ENCODE measurements at regions not wholly inside any gene's neighbourhood (a gene's known extent, or its start where the extent isn't known, plus 50 kb on each side); places are given as distances from the start of the nearest gene placed in this dataset.

- DNase-seq (no peak), ATAC-seq (replicated peaks in 1 of 4) (no peak)
- Mint-ChIP-seq H3K4me1 (no peaks in the 10 kb centered on the region), H3K27ac (no peak overlapping the region), H3K36me3 (peaks cover 3% of the 10 kb centered on the region), H3K4me3 (no peak overlapping the region), H3K27me3 (peaks cover 0 to 4% of the 10 kb centered on the region in 2 donors), H3K9me3 (peaks cover 0 to under 1% (median 0%) of the 10 kb centered on the region in 3 donors)
- ChIA-PET POLR2A (no interaction called here), CTCF (no interaction called here)
- Histone ChIP-seq H3K9me3 (no peaks in the 10 kb centered on the region), H3K4me1 (ENCODE audit: control insufficient read depth in 1 of 2, extremely low read depth in 1 of 2, insufficient read depth in 2 of 2, low read length in 2 of 2) (no peaks in the 10 kb centered on the region), H3K27me3 (replicated peaks in 1 of 2; ENCODE audit: control insufficient read depth in 2 of 2, extremely low read depth in 1 of 2, insufficient read depth in 2 of 2, low read length in 1 of 2) (peaks cover 0 to 11% of the 10 kb centered on the region in 2 experiments), H3K4me3 (ENCODE audit: control insufficient read depth in 1 of 2, extremely low read depth in 1 of 2, low read length in 1 of 2) (no peak overlapping the region), H3K36me3 (ENCODE audit: control insufficient read depth in 2 of 2, extremely low read depth in 1 of 2, insufficient read depth in 1 of 2, low read length in 1 of 2) (no peaks in the 10 kb centered on the region), H3K27ac (ENCODE audit: low read length) (no peak overlapping the region)
- no CpG with 5 or more reads among the region's 1 CpG for WGBS (ENCODE audit: insufficient coverage)
Observed at GRCh38 chr7:46011501-46011900, 90.4 kb upstream of the IGFBP3 start.

DNA sequence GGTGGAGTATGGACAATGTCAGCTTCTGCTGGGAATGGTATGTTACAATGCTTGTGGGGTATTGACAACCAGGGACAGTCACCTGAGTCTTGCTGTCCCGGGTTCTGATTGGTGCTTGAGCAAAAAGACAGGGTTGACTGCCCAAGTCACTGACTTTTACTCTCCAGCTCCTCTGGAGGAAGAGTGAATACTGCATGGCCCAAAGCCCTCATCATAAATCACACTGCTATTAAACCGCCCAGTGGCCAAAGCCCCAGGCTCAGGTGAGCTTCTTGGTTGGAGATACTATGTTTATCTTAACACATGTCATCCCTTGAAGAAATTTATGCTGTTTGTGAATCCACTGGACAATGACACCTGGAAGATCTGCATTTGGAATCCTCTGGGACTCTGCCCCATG lies 90.0 kb upstream of the IGFBP3 start:
- no peak overlapping the region for H3K4me3 Mint-ChIP-seq
- no peaks in the 10 kb centered on the region for H3K9me3 Mint-ChIP-seq
- no peak for DNase-seq
- H3K27me3 Mint-ChIP-seq = peaks cover 0 to 4% of the 10 kb centered on the region in 2 donors
- no peak overlapping the region for H3K27ac ChIP-seq (ENCODE audit: low read length)
- H3K36me3 ChIP-seq (ENCODE audit: control insufficient read depth in 2 of 2, extremely low read depth in 1 of 2, insufficient read depth in 1 of 2, low read length in 1 of 2) = no peaks in the 10 kb centered on the region
- no peaks in the 10 kb centered on the region for H3K4me1 ChIP-seq (ENCODE audit: control insufficient read depth in 1 of 2, extremely low read depth in 1 of 2, insufficient read depth in 2 of 2, low read length in 2 of 2)
- CTCF ChIA-PET = no interaction called here
- peaks cover 0 to 12% of the 10 kb centered on the region in 2 experiments for H3K27me3 ChIP-seq (replicated peaks in 1 of 2; ENCODE audit: control insufficient read depth in 2 of 2, extremely low read depth in 1 of 2, insufficient read depth in 2 of 2, low read length in 1 of 2)
- no peaks in the 10 kb centered on the region for H3K9me3 ChIP-seq
- H3K27ac Mint-ChIP-seq = no peak overlapping the region
- peaks cover 3% of the 10 kb centered on the region for H3K36me3 Mint-ChIP-seq
- no CpG with 5 or more reads among the region's 2 CpGs for WGBS (ENCODE audit: insufficient coverage)
- no peaks in the 10 kb centered on the region for H3K4me1 Mint-ChIP-seq
- ATAC-seq (replicated peaks in 1 of 4) = no peak
- no peak overlapping the region for H3K4me3 ChIP-seq (ENCODE audit: control insufficient read depth in 1 of 2, extremely low read depth in 1 of 2, low read length in 1 of 2)
- POLR2A ChIA-PET = no interaction called here

- ChIA-PET CTCF (no interaction called here), POLR2A (no interaction called here)
- Mint-ChIP-seq H3K27me3 (peaks cover 0 to 4% of the 10 kb centered on the region in 2 donors), H3K36me3 (peaks cover 3% of the 10 kb centered on the region), H3K27ac (no peak overlapping the region), H3K4me3 (no peak overlapping the region), H3K4me1 (no peaks in the 10 kb centered on the region), H3K9me3 (no peaks in the 10 kb centered on the region)
- no peaks in the 10 kb centered on the region for H3K9me3 ChIP-seq
- no peak overlapping the region for H3K4me3 ChIP-seq (ENCODE audit: control insufficient read depth in 1 of 2, extremely low read depth in 1 of 2, low read length in 1 of 2)
- H3K27ac ChIP-seq (ENCODE audit: low read length) = no peak overlapping the region
- no peak for DNase-seq
- H3K4me1 ChIP-seq (ENCODE audit: control insufficient read depth in 1 of 2, extremely low read depth in 1 of 2, insufficient read depth in 2 of 2, low read length in 2 of 2) = no peaks in the 10 kb centered on the region
- ATAC-seq (replicated peaks in 1 of 4) = no peak
- H3K36me3 ChIP-seq (ENCODE audit: control insufficient read depth in 2 of 2, extremely low read depth in 1 of 2, insufficient read depth in 1 of 2, low read length in 1 of 2) = no peaks in the 10 kb centered on the region
- peaks cover 0 to 7% of the 10 kb centered on the region in 2 experiments for H3K27me3 ChIP-seq (replicated peaks in 1 of 2; ENCODE audit: control insufficient read depth in 2 of 2, extremely low read depth in 1 of 2, insufficient read depth in 2 of 2, low read length in 1 of 2)
- no CpG with 5 or more reads among the region's 2 CpGs for WGBS (ENCODE audit: insufficient coverage)
Observed at GRCh38 chr7:46009211-46009610, 88.1 kb upstream of the IGFBP3 start.

DNA sequence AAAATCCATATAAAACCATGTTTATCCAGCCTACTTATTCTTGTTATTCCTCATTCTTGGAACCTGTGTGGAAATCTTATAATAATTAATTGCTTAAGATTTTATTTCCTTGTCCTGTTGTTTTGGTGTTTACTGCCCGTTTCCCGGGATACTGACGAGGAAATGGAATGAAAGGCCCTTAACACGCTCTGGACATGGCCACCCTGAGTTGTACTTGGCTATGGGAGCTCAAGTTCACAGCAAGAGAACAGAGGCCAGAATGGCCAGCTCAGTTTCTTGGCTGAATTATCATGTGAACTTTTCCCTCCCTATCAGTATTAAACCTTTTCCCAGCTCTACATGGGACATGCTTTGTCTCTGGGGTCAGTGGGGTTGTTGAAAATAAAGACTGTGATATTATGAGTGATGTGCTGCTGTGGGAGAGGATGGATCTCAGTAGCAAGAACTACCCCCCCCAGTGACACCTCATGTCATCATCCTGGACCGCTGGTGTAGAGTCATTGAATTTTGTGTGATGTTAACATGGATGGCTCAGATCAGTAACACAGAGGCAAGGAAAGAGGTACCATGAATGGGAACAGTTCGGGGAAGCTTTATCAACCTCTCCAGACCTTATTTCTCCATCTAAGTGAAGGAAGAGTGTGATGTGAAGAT lies 87.0 kb upstream of the IGFBP3 start:
- ChIA-PET CTCF (no interaction called here), POLR2A (no interaction called here)
- peaks cover 3% of the 10 kb centered on the region for H3K36me3 Mint-ChIP-seq
- peaks cover under 1 to 5% (median 5%) of the 10 kb centered on the region in 3 donors for H3K9me3 Mint-ChIP-seq
- no peak overlapping the region for H3K4me3 Mint-ChIP-seq
- no peak overlapping the region for H3K4me3 ChIP-seq (ENCODE audit: control insufficient read depth in 1 of 2, extremely low read depth in 1 of 2, low read length in 1 of 2)
- no peaks in the 10 kb centered on the region for H3K4me1 Mint-ChIP-seq
- no peak overlapping the region for H3K27ac Mint-ChIP-seq
- H3K27me3 Mint-ChIP-seq = peaks cover 0 to 4% of the 10 kb centered on the region in 2 donors
- no peaks in the 10 kb centered on the region for H3K9me3 ChIP-seq
- DNase-seq = no peak
- 85% methylated on average over 4 of the region's 6 CpGs for WGBS (ENCODE audit: insufficient coverage)
- H3K36me3 ChIP-seq (ENCODE audit: control insufficient read depth in 2 of 2, extremely low read depth in 1 of 2, insufficient read depth in 1 of 2, low read length in 1 of 2) = no peaks in the 10 kb centered on the region
- H3K27me3 ChIP-seq (replicated peaks in 1 of 2; ENCODE audit: control insufficient read depth in 2 of 2, extremely low read depth in 1 of 2, insufficient read depth in 2 of 2, low read length in 1 of 2) = peaks cover 0 to 7% of the 10 kb centered on the region in 2 experiments
- no peak overlapping the region for H3K27ac ChIP-seq (ENCODE audit: low read length)
- ATAC-seq (replicated peaks in 1 of 4) = no peak
- no peaks in the 10 kb centered on the region for H3K4me1 ChIP-seq (ENCODE audit: control insufficient read depth in 1 of 2, extremely low read depth in 1 of 2, insufficient read depth in 2 of 2, low read length in 2 of 2)

DNA sequence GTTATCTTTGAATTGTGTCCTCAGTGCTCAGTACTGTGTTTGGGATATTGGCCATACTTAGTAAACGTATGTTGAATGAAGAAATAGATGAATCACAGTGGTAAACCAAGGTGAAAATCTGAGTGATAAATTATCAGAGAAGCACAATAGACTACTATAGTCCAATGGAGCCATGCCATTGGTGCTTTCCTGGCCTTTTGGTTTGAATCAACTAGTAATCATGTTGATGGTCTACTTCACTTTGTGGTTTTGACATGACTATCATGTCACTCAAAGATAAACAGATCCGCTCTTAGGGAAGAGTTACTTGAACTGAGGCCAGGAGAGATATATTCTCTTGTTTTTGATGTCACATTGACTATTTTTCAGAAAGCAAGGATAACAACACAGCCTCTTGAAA lies 86.1 kb upstream of the IGFBP3 start:
- Mint-ChIP-seq H3K4me1 (no peaks in the 10 kb centered on the region), H3K9me3 (peaks cover 5 to 6% (median 5%) of the 10 kb centered on the region in 3 donors), H3K4me3 (no peak overlapping the region), H3K27me3 (peaks cover 0 to 4% of the 10 kb centered on the region in 2 donors), H3K36me3 (peaks cover 3% of the 10 kb centered on the region), H3K27ac (no peak overlapping the region)
- POLR2A ChIA-PET = no interaction called here
- H3K27me3 ChIP-seq (replicated peaks in 1 of 2; ENCODE audit: control insufficient read depth in 2 of 2, extremely low read depth in 1 of 2, insufficient read depth in 2 of 2, low read length in 1 of 2) = peaks cover 0 to 7% of the 10 kb centered on the region in 2 experiments
- H3K4me3 ChIP-seq (ENCODE audit: control insufficient read depth in 1 of 2, extremely low read depth in 1 of 2, low read length in 1 of 2) = no peak overlapping the region
- no peak overlapping the region for H3K27ac ChIP-seq (ENCODE audit: low read length)
- H3K9me3 ChIP-seq = no peaks in the 10 kb centered on the region
- no peak for DNase-seq
- ATAC-seq (replicated peaks in 1 of 4) = no peak
- WGBS (ENCODE audit: insufficient coverage) = no CpG with 5 or more reads among the region's 2 CpGs
- CTCF ChIA-PET = no interaction called here
- H3K4me1 ChIP-seq (ENCODE audit: control insufficient read depth in 1 of 2, extremely low read depth in 1 of 2, insufficient read depth in 2 of 2, low read length in 2 of 2) = no peaks in the 10 kb centered on the region
- no peaks in the 10 kb centered on the region for H3K36me3 ChIP-seq (ENCODE audit: control insufficient read depth in 2 of 2, extremely low read depth in 1 of 2, insufficient read depth in 1 of 2, low read length in 1 of 2)

DNA sequence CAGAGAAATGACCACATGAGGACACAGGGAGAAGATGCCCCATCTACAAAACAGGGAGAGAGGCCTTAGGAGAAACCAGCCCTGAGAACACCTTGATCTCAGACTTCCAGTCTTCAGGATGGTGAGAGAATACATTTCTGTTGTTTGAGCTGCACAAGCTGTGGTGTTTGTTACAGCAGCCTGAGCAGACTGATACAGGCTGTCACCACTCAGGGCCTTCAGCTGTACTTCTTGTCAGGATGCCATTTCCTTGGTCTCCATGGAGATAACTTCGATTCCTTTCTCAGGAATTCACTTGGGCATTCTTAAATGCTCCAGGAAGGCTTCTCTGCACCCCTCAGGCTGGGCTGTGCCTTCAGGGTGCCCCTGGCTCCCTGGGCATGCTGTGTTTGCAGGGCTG lies 85.7 kb upstream of the IGFBP3 start:
- ChIA-PET CTCF (no interaction called here), POLR2A (no interaction called here)
- no peak overlapping the region for H3K4me3 ChIP-seq (ENCODE audit: control insufficient read depth in 1 of 2, extremely low read depth in 1 of 2, low read length in 1 of 2)
- H3K4me1 ChIP-seq (ENCODE audit: control insufficient read depth in 1 of 2, extremely low read depth in 1 of 2, insufficient read depth in 2 of 2, low read length in 2 of 2) = no peaks in the 10 kb centered on the region
- no peaks in the 10 kb centered on the region for H3K36me3 ChIP-seq (ENCODE audit: control insufficient read depth in 2 of 2, extremely low read depth in 1 of 2, insufficient read depth in 1 of 2, low read length in 1 of 2)
- no peaks in the 10 kb centered on the region for H3K9me3 ChIP-seq
- H3K9me3 Mint-ChIP-seq = peaks cover 5 to 9% (median 5%) of the 10 kb centered on the region in 3 donors
- no peaks in the 10 kb centered on the region for H3K4me1 Mint-ChIP-seq
- H3K4me3 Mint-ChIP-seq = no peak overlapping the region
- peaks cover 0 to 4% of the 10 kb centered on the region in 2 donors for H3K27me3 Mint-ChIP-seq
- DNase-seq = no peak
- H3K27ac ChIP-seq (ENCODE audit: low read length) = no peak overlapping the region
- ATAC-seq (replicated peaks in 1 of 4) = no peak
- 13% methylated on average over 1 of the region's 1 CpG for WGBS (ENCODE audit: insufficient coverage)
- H3K27ac Mint-ChIP-seq = no peak overlapping the region
- peaks cover 3% of the 10 kb centered on the region for H3K36me3 Mint-ChIP-seq
- H3K27me3 ChIP-seq (replicated peaks in 1 of 2; ENCODE audit: control insufficient read depth in 2 of 2, extremely low read depth in 1 of 2, insufficient read depth in 2 of 2, low read length in 1 of 2) = peaks cover 0 to 7% of the 10 kb centered on the region in 2 experiments

- H3K4me1 Mint-ChIP-seq = no peaks in the 10 kb centered on the region
Observed at GRCh38 chr7:46006212-46006611, 85.1 kb upstream of the IGFBP3 start.

More at GRCh38 chr7:46006212-46006611, 85.1 kb upstream of the IGFBP3 start:
- H3K36me3 Mint-ChIP-seq = peaks cover 3% of the 10 kb centered on the region
- no peak for DNase-seq
- H3K27ac ChIP-seq (ENCODE audit: low read length) = no peak overlapping the region
- H3K4me3 Mint-ChIP-seq = no peak overlapping the region
- H3K27ac Mint-ChIP-seq = no peak overlapping the region
- peaks cover 5 to 13% (median 5%) of the 10 kb centered on the region in 3 donors for H3K9me3 Mint-ChIP-seq
- peaks cover 0 to 4% of the 10 kb centered on the region in 2 donors for H3K27me3 Mint-ChIP-seq
- H3K4me1 ChIP-seq (ENCODE audit: control insufficient read depth in 1 of 2, extremely low read depth in 1 of 2, insufficient read depth in 2 of 2, low read length in 2 of 2) = no peaks in the 10 kb centered on the region
- ATAC-seq (replicated peaks in 1 of 4) = no peak
- no peak overlapping the region for H3K4me3 ChIP-seq (ENCODE audit: control insufficient read depth in 1 of 2, extremely low read depth in 1 of 2, low read length in 1 of 2)
- CTCF ChIA-PET = no interaction called here
- no peaks in the 10 kb centered on the region for H3K9me3 ChIP-seq
- peaks cover 0 to 7% of the 10 kb centered on the region in 2 experiments for H3K27me3 ChIP-seq (replicated peaks in 1 of 2; ENCODE audit: control insufficient read depth in 2 of 2, extremely low read depth in 1 of 2, insufficient read depth in 2 of 2, low read length in 1 of 2)
- WGBS (ENCODE audit: insufficient coverage) = 71% methylated on average over 1 of the region's 4 CpGs
- no peaks in the 10 kb centered on the region for H3K36me3 ChIP-seq (ENCODE audit: control insufficient read depth in 2 of 2, extremely low read depth in 1 of 2, insufficient read depth in 1 of 2, low read length in 1 of 2)
- POLR2A ChIA-PET = no interaction called here

Data from T-cell (primary cell).